ENCODE measurements at regions not wholly inside any gene's neighbourhood (a gene's known extent, or its start where the extent isn't known, plus 50 kb on each side); places are given as distances from the start of the nearest gene placed in this dataset.

- TF ChIP-seq CTCF (IDR thresholded peaks at IDR 0.05) (no peak), POLR2A (IDR thresholded peaks at IDR 0.05) (no peak)
Observed at GRCh38 chr7:115558161-115558560, 472.4 kb downstream of the TFEC start.

Data from esophagus squamous epithelium (tissue), 4 donors.